ENCODE measurements at regions not wholly inside any gene's neighbourhood (a gene's known extent, or its start where the extent isn't known, plus 50 kb on each side); places are given as distances from the start of the nearest gene placed in this dataset.

- in situ Hi-C loops (cut with HindIII; ENCODE audit: low pct_ligation_motif_present, low sequenced_read_pairs), result no loop called here
- Histone ChIP-seq H3K4me3 (ENCODE audit: low read depth, low read length) (no peak overlapping the region), H3K27me3 (replicated peaks) (no peaks in the 10 kb centered on the region), H3K36me3 (replicated peaks) (no peaks in the 10 kb centered on the region), H3K27ac (no peak overlapping the region)
- TF ChIP-seq CTCF (IDR thresholded peaks at IDR 0.05; ENCODE audit: low read depth, low read length, missing control alignments), result no peak
- DNase-seq, result no peak
These were observed 297.0 kb downstream of the CTTN start for GRCh38 chr11:70695086-70695960.

GRCh38 chr11:70696076-70696475 is 297.7 kb downstream of the CTTN start:
- in situ Hi-C loops (cut with HindIII; ENCODE audit: low pct_ligation_motif_present, low sequenced_read_pairs), result no loop called here
- Histone ChIP-seq H3K4me3 (ENCODE audit: low read depth, low read length) (no peak overlapping the region), H3K27ac (no peak overlapping the region)

GRCh38 chr11:70696564-70696963 is 298.2 kb downstream of the CTTN start:
- no peak for TF ChIP-seq CTCF (IDR thresholded peaks at IDR 0.05; ENCODE audit: low read depth, low read length, missing control alignments)
- Histone ChIP-seq H3K36me3 (replicated peaks) (no peaks in the 10 kb centered on the region), H3K4me3 (ENCODE audit: low read depth, low read length) (no peak overlapping the region), H3K27me3 (replicated peaks) (no peaks in the 10 kb centered on the region), H3K27ac (no peak overlapping the region)
- in situ Hi-C loops (cut with HindIII; ENCODE audit: low pct_ligation_motif_present, low sequenced_read_pairs), result no loop called here
- DNase-seq, result no peak

More at GRCh38 chr11:70696076-70696475, 297.7 kb downstream of the CTTN start:
- no peak for TF ChIP-seq CTCF (IDR thresholded peaks at IDR 0.05; ENCODE audit: low read depth, low read length, missing control alignments)
- Histone ChIP-seq H3K36me3 (replicated peaks) (no peaks in the 10 kb centered on the region), H3K27me3 (replicated peaks) (no peaks in the 10 kb centered on the region)
- DNase-seq, result no peak

- TF ChIP-seq CTCF (IDR thresholded peaks at IDR 0.05; ENCODE audit: low read depth, low read length, missing control alignments), result no peak
- DNase-seq, result no peak
- in situ Hi-C loops (cut with HindIII; ENCODE audit: low pct_ligation_motif_present, low sequenced_read_pairs), result no loop called here
- no peaks in the 10 kb centered on the region for H3K27me3 ChIP-seq (replicated peaks)
- no peaks in the 10 kb centered on the region for H3K36me3 ChIP-seq (replicated peaks)
- no peak overlapping the region for H3K27ac ChIP-seq
- no peak overlapping the region for H3K4me3 ChIP-seq (ENCODE audit: low read depth, low read length)
These were observed 299.4 kb downstream of the CTTN start for GRCh38 chr11:70697701-70698100.

DNA sequence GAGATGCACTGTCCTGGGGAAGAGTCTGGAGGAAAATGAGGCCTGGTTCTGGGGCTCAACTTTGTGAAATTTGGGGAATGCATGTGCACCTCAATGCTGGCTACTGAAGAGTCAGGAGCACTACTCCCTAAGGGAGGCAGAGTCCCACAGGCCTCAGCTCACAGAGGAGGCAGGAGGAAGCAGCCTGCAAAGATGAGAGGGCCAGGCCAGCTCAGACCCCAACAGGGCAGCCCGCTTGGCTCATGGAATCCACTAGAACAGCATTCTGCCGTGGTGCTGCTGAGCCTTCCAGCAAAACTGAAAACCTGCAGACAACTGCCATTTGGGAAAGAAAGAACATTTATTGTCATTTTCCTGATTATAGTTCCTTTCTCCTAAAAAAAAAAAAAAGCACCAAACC is 300.5 kb downstream of the CTTN start:
- TF ChIP-seq CTCF (IDR thresholded peaks at IDR 0.05; ENCODE audit: low read depth, low read length, missing control alignments), result no peak
- in situ Hi-C loops (cut with HindIII; ENCODE audit: low pct_ligation_motif_present, low sequenced_read_pairs), result no loop called here
- DNase-seq, result no peak

More for the DNA sequence above, 300.5 kb downstream of the CTTN start:
- Histone ChIP-seq H3K27ac (no peak overlapping the region), H3K27me3 (replicated peaks) (no peaks in the 10 kb centered on the region), H3K36me3 (replicated peaks) (no peaks in the 10 kb centered on the region), H3K4me3 (ENCODE audit: low read depth, low read length) (no peak overlapping the region)
